ENCODE measurements at regions not wholly inside any gene's neighbourhood (a gene's known extent, or its start where the extent isn't known, plus 50 kb on each side); places are given as distances from the start of the nearest gene placed in this dataset.
"Not testable (repeated sequence)": the region's sequence is repeated elsewhere in the genome, so short reads cannot be mapped to it uniquely, and the experiment has no call there.

- TF ChIP-seq CTCF, POLR2A, POLR2AphosphoS5 (IDR thresholded peaks at IDR 0.05): not testable (repeated sequence)
These were observed 81.0 kb upstream of the COBL start for GRCh38 chr7:51397608-51398007.

All from breast epithelium (tissue), 3 donors.